HG02973 (cell line): ENCODE measurements at regions not wholly inside any gene's neighbourhood (a gene's known extent, or its start where the extent isn't known, plus 50 kb on each side); places are given as distances from the start of the nearest gene placed in this dataset.

Experiments
- ATAC-seq: cut with Tn5 transposase; IDR thresholded peaks from one replicate; pipeline ENCODE4 v1.9.1; 2021; ENCODE audit warnings: moderate library complexity; ENCODE audit not compliant: unreplicated experiment

DNA sequence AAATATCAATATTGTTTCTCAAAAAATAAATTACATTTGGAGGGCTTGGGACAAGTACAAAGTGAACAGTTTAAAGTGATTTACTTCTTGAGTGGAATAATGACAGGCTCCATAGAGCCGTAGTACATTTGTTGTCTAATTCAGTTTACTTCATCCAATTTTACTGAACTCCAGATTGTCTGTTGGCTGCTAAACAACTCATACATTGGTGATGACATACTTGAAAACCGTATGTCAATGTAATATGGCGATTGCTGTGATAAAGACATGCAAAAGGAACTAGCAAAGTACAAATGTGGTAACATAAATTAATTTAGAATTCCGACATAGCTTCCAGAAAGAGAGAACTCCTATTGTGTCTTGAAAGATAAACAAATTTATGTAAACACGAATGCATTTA is 1197.5 kb upstream of the CDH18 start:
- no peak for ATAC-seq

DNA sequence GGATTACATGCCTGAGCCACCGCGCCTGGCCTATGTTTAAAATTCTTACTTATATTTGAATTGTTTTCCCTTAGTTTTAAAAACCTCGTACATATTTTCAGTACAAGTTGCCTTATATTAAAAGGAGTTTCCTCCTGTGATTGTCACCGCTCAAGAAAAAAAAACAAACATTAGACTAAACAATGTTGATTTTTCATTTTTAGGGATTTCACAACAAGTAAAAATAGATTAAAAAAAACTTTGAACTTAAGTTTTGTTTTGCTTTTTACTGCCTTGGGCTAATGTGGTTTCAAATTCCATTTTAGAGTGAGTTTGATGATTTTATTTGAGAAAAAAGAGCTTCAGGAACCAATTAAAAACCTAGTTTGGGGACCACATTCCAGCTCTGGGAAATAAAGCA is 1196.6 kb upstream of the CDH18 start:
- no peak for ATAC-seq

DNA sequence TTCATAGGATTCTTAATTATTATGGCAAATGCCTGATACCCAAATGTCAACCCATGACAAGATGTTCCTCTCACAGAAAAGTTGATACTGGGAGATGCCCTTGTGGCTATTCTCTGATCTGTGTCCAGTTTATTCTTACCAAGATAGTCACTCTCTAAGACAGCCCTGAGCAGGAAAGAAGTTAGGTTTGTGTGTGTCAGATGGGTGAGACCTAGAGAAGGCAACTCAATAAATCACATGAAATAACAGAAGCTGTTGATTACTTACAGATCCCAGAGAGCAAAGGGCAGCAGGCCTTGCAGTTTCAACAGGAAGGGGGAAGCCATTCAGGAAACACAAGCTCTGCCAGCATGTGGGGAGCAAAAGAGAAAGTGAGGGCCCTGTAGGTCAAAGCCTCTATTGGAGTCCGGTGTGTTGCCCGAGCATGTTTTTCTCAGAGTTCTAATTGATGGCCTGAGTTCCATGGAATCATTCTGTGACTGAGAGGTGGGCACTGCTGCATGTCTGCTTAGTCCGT is 1193.7 kb upstream of the CDH18 start:
- no peak for ATAC-seq

DNA sequence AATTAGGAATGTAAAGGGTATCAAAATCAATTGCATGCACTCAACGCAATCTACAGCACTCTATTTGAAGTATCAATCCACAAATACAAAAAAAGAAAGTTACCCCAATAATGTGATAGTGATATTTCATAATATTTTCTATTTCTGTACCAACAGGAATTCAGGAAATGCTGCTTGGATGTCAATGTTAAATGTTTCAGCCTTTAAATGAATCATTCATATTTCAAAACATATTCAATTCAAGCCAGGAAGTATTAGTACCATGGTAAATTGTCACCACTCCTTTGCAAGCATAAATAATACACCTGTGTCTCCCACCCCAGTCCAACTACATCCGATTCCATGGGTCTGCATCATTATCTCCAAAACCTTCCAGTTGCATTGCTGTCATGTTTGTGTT is 1185.5 kb upstream of the CDH18 start:
- ATAC-seq = no peak

DNA sequence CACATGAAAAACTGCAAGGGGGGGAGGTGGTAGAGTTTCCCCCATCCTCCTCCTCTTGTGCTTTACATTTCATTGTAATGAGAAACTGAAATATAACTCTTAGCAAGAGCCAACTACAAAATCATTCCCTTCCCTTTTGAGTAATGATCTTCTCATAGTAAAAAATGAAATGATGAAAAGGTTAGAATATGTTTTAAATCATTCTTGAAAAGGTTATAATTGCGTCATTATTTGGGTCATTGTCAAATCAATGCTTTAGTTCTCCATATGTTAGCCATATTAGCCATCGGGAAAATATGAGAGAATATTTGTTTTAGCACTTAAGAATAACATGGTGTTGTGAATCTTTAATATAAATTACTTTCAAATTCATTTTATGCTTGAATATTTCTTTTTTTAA is 1185.0 kb upstream of the CDH18 start:
- no peak for ATAC-seq

DNA sequence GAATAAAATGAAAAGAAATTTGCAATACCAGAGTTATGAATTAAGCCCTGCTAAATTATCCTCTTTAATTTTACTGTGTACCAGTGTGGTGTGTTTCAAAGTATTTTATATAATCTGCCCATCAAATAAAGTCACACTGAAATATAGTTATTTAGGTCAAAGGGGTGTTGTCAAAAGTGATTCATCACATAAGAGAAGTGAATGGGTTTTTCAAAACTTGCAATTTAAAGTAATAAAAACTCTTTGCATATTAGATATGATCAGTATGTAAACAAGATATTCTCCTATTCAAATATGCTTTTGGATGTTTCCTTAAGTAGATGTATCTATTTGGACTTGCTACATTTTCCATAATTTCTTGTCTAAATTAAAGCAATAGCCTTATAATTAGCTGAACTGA is 1183.0 kb upstream of the CDH18 start:
- ATAC-seq = no peak

DNA sequence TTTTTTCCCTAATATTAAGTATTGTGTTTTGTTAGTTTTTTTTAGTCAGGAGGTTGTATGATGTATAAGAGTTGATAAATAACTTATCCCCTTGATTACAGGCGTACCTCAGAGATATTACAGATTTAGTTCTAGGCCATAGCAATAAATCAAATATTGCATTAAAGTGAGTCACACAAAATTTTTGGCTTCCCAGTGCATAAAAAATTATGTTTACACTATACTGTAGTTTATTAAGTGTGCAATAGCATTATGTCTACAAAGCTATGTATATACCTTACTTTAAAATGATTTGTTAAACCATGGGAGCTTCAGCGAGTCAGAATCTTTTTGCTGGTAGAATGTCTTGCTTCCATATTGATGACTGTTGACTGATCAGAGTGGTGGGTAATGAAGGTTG is 1180.6 kb upstream of the CDH18 start:
- ATAC-seq = no peak

DNA sequence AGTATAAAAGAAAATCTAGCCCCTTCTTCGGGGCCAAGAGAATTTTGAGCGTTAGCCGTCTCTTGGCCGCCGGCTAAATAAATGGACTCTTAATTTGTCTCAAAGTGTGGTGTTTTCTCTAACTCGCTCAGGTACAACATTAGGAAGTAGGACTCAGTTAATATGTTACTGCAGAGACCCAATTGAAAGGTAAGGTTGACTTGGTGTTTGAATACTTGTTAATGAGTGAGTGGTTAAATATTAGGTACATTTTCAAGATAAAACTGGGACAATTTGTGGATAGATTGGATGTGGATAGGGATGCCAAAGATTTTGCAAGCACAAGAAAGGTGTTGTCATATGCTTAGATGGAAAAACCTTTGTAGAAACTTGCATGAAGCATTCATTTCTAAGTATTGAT is 1177.3 kb upstream of the CDH18 start:
- no peak for ATAC-seq

DNA sequence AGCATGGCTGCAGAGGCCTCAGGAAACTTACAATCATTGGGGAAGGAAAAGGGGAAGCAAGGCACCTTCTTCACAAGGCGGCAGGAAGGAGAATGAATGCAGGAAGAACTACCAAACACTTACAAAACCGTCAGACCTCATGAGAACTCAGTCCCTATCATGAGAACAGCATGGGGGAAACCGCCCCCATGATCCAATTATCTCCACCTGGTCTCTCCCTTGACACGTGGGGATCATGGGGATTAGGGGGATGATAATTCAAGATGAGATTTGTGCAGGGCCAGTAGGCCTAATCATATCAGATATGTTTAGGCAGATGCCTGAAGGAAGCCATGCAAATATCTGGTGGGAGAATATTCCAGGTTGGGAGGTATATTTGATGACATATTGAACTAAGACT is 1176.4 kb upstream of the CDH18 start:
- ATAC-seq = no peak

DNA sequence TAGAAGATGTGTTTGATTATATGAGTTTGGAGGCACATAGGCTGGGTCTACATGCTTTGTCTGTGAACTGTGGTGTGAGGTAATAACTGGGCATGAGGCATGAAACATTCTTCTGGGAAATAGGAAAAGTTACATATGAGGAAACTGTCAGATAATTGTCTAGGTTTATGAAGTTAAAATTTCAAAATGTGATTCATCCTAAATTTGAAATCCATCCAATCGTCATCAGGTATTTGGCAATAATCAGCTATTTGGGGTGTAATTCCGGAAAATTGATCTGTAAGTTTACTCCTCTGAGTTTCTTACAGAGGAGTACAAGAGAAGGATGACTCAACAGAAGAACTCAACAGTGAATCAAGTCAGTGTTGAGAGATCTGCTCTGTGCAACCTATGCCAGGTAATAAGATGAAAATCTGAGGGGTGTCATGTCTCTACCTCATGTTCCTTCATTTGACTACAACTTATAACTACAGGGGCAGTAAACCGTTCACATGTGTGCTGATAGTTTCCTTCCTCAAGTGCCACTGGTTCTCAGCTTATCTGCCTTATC is 1171.6 kb upstream of the CDH18 start:
- no peak for ATAC-seq

DNA sequence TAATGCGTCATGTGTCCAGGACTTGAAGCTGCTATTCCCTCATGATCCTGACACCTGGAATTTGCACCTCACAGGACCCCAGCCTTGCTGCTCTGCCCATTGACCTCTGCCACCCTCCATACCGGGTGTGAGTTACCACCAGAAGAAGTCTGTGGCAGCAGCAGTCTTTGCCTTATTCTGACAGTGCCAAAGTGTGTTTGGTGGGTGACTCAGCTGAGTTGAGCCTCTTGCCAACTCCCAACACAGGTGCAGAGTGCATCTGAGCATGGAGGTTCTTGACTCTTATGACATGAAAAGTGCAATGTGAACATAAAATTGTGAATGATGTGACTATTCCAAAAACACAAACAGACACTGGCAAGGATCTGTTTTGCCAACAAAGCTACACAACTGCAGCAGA is 1166.5 kb upstream of the CDH18 start:
- no peak for ATAC-seq

DNA sequence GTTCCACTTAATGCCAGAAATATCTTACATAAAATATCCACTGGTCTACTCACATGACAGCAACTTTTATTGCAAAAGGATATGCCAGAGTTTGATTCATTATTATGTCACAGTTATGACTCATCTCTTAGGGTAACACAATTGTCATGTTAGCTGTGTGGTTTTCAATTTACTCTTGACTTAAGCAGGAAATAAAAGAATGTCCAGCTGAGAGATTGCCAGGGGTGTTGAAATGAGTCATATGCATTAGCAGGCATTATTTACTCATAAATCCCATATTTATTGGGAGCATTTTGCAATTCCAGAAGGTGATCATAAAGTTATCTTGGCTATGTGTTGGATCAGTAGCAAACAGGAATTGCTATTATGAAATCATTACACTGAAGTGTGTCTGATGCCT is 1164.6 kb upstream of the CDH18 start:
- no peak for ATAC-seq

DNA sequence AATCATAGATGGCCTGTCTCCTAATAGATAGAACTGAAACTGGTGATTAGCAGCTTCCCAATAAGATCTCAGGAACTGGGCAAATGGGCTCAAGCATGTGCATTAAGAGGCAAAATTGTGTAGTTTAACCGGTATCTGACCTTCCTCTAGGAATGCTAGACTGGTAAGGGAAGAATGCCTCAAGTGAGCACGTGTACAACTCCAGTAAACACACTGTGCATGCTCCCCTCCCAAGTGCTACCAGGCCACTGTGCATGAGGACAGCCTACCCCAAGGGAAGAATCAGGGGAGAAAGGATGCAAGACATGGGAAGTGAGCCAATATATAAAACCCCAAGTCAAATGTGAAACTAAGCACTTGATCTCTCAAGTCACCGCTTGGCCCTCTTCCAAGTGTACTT is 1157.4 kb upstream of the CDH18 start:
- no peak for ATAC-seq

DNA sequence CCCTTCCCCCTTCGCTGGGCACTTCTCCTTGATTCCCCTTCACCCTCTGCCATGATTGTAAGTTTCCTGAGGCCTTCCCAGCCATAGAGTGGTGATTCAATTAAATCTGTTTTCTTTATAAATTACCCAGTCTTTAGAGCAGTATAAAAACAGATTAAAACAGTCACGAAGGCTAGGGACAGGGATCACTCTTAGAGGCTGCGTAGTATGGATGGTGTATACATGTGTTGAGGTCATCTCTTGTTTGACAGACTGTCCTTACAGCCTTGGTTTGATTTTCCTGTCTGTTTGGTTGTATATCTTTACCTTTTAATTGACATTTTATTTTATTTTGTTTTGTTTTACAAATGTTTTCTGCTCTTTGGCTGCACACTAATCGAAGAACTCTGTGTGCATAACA is 1155.7 kb upstream of the CDH18 start:
- no peak for ATAC-seq

DNA sequence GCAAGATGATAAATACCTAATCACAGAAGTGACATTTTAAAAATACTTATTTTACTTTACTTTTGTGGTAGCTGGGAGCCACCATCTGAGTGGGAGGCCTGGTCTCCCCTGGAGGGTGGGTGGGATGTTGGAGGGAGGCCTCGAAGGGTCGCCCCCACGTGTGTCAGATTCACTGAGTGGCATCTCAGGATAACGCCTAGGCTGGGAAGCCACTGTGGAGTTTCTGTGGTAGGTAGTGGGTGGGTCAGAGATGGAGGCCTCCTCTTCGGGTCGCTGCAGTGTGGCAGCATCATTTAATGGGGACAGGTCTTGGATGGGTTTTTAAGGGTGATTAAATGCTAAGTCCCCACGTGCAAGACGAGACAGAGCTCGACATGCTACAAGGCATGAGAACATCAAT is 1154.8 kb upstream of the CDH18 start:
- no peak for ATAC-seq

DNA sequence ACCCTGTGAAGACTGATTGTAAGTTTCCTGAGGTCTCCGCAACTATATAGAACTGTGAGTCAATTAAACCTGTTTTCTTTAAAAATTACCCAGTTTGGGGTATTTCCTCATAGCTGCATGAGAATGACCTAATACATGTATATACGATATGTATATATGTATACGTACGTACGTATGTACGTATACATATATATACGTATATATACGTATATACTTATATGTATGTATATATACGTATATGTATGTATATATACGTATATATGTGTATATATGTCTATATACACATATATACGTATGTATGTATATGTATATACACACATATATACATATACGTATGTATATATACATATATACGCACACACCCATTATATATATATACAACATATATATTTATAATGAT is 1153.0 kb upstream of the CDH18 start:
- no peak for ATAC-seq

DNA sequence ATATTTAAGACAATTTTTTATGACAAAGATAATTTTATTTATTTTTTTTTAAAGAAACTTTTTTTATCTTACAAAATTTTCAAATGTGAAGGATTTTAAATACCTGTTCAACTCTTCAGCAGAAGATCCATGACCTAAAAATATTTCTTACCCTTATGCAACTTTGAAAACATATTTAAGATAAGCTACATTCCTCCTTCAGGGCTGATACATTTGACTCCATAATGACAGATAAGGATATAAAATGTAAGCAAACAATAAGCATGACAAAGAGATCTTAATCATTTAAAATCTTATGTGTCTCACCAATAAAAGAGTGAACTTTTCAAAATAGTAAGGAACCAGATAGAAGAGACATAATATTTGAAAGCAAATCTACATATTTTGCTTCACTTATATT is 1138.2 kb upstream of the CDH18 start:
- no peak for ATAC-seq

DNA sequence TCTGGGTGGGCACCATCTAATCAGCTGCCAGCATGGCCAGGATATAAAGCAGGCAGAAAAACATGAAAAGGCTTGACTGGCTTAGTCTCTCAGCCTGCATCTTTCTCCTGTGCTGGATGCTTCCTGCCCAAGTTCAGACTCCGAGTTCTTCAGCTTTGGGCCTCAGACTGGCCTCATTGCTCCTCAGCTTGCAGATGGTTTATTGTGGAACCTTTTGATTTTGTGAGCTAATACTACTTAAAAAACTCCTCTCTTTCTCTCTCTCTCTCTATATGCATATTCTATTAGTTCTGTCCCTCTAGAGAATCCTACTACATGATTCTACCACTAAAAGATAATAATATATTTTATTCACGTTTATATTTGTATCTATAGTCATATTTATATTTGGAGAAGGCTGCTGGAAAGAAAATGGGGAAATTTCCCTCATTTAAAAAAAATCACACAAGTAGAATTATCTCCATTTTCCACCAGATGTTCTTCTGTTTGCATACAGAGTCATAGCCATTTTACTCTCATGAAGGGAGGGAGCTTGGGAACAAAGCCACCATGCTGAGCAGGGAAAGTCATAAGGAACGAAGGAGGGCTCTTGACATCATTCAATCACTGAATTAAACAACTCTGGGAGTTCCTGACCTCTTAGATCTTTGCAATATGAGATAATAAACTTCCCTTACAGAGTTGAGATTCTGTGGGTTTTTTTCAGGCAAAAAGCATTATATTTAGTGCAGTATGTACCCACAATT is 1137.4 kb upstream of the CDH18 start:
- ATAC-seq = no peak

DNA sequence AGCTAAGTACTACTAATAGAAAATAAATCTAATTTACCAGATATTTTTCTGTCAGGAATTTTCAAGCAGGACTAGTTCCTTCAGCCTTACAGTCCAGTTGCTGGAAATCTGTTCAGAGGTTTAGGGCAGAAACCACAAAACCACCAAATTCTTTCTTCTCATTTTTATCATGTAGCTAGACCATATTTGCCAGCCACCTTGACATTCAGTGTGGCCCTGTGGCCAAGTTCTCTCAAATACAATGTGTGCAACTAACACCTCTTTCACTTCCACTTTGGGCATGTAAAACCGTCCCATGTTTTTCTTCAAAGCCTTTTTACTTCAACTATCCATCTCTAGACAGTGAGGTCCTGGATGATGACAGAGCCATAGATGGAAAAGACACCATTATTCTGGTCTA is 1133.2 kb upstream of the CDH18 start:
- ATAC-seq = no peak

DNA sequence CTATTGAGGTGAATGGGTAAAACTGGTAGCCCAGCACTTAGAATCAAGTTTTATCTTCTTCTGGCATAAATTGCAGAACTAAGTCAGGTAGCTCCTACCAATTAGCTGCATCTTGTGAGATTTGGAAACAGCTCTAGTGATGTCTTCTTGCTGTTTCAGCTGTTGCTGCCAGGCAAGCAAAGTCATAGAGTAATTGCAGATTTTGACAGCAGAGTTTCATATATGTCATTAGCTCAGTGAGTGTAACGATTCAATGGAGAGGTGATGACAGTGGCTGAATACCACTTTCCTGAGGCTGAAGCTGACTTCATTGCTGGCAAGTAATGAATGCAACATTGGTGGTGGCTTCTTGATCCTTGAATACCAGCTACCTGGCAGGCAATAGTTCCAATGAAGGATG is 1109.7 kb upstream of the CDH18 start:
- no peak for ATAC-seq

DNA sequence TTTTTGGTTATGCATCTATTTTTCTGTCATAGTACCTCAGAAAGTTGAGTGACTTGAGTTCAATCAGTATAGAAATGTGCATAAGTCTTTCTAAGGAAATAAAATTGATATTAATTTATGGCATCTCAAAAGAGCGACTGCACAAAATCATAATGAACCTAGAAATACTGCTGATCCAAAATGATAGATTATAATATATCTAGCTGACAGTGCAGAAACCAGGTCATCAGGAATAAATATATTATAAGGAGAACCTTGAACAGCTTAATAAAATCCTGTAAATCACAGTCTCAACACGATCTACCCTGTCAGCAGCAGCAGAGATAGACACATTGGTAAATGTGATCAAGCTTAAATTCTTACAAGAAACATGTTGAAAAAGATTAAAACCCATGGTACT is 1106.6 kb upstream of the CDH18 start:
- ATAC-seq = no peak

DNA sequence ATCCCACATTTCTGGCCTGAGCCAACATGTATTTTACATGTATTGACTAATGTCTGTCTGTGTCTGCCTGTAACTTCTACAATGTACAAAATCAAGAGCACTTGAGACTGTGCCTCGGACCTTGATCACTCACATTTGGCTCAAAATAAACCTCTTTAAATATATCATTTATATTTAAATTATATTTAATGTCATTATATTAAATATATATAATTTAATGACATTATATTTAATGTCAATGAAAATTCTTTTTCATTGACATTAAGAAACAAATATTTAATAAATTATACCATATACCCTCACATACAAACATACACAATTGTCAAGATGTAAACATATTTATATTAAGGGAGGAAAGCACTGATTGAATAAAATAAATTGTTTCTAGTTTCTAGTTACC is 1099.8 kb upstream of the CDH18 start:
- ATAC-seq = no peak

DNA sequence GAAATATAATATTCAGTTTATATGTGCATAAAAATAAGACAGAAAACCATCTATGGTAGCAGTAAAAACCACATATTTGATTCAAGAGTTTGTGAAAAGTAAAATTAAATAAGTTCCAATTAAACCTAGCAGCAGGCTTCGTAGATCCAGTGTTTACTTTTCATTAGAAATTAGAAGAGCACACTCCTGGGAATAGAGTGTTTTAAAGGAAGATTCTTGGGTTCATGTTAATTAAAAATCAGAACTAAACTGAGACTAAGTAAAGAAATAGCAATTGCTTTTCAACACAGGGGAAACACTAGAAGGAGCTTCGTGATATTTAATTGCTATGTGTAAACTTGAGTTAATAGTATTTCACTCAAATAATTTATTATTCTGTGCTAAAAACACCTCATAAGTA is 1097.8 kb upstream of the CDH18 start:
- ATAC-seq = no peak
